ENCODE measurements at regions not wholly inside any gene's neighbourhood (a gene's known extent, or its start where the extent isn't known, plus 50 kb on each side); places are given as distances from the start of the nearest gene placed in this dataset.
A peak's percentile ranks its signal among the peaks of the same experiment; 100 is the strongest.
"Not testable (repeated sequence)": the region's sequence is repeated elsewhere in the genome, so short reads cannot be mapped to it uniquely, and the experiment has no call there.

GRCh38 chr10:108319434-108320222 is 1155.1 kb upstream of the SORCS1 start:
- H3K4me2 ChIP-seq = no peak overlapping the region
- H3K4me1 ChIP-seq = 0 out of 20 replicates have a peak, but pooled peaks cover 0 to 4% (median 0%) of the 10 kb centered on the region in 10 experiments
- H3K4me3 ChIP-seq = no peak overlapping the region
- H3K9me3 ChIP-seq (replicated peaks in 1 of 11) = no peaks in the 10 kb centered on the region
- no peaks in the 10 kb centered on the region for H3K36me3 ChIP-seq
- no peaks in the 10 kb centered on the region for H4K20me1 ChIP-seq
- no peak overlapping the region for H3K9ac ChIP-seq
- H3K27ac ChIP-seq = no peak overlapping the region
- TF ChIP-seq Cebpa-rat (IDR thresholded peaks at IDR 0.05) = no peak
- no peaks in the 10 kb centered on the region for H3K27me3 ChIP-seq

DNA sequence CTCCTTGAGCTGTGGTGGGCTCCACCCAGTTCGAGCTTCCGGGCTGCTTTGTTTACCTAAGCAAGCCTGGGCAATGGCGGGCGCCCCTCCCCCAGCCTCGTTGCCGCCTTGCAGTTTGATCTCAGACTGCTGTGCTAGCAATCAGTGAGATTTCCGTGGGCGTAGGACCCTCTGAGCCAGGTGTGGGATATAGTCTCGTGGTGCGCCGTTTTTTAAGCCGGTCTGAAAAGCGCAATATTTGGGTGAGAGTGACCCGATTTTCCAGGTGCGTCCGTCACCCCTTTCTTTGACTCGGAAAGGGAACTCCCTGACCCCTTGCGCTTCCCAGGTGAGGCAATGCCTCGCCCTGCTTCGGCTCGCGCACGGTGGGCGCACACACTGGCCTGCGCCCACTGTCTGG is 1151.1 kb upstream of the SORCS1 start:
- not testable (repeated sequence) for H3K27ac ChIP-seq; H3K4me3 ChIP-seq; H3K27me3 ChIP-seq; H3K9ac ChIP-seq; H3K4me2 ChIP-seq; H3K9me3 ChIP-seq (replicated peaks in 1 of 11); H3K36me3 ChIP-seq; H3K4me1 ChIP-seq; H4K20me1 ChIP-seq

- H3K27me3 ChIP-seq = no peaks in the 10 kb centered on the region
- H4K20me1 ChIP-seq = no peaks in the 10 kb centered on the region
- peaks cover 0 to 10% (median 0%) of the 10 kb centered on the region in 10 experiments; a peak in 7 of 20 replicates for H3K4me1 ChIP-seq
- no peaks in the 10 kb centered on the region for H3K9me3 ChIP-seq (replicated peaks in 1 of 11)
- H3K9ac ChIP-seq = no peak overlapping the region
- H3K4me3 ChIP-seq = no peak overlapping the region
- H3K27ac ChIP-seq = no peak overlapping the region
- TF ChIP-seq Cebpa-rat (IDR thresholded peaks at IDR 0.05) = no peak
- no peak overlapping the region for H3K4me2 ChIP-seq
- no peaks in the 10 kb centered on the region for H3K36me3 ChIP-seq
Observed at GRCh38 chr10:108307925-108308312, 1143.4 kb upstream of the SORCS1 start.

- Histone ChIP-seq H3K27me3 (no peaks in the 10 kb centered on the region), H3K4me3 (no peak overlapping the region), H3K9me3 (replicated peaks in 1 of 11) (no peaks in the 10 kb centered on the region), H3K36me3 (no peaks in the 10 kb centered on the region), H3K4me1 (peaks cover 0 to 15% (median 0%) of the 10 kb centered on the region in 10 experiments; a peak in 7 of 20 replicates), H3K4me2 (no peak overlapping the region), H3K27ac (no peak overlapping the region), H4K20me1 (no peaks in the 10 kb centered on the region), H3K9ac (no peak overlapping the region)
- no peak for TF ChIP-seq Cebpa-rat (IDR thresholded peaks at IDR 0.05)
Observed at GRCh38 chr10:108307250-108307924, 1142.9 kb upstream of the SORCS1 start.

- Histone ChIP-seq H3K27ac (no peak overlapping the region), H3K4me3 (no peak overlapping the region), H3K9me3 (replicated peaks in 1 of 11) (no peaks in the 10 kb centered on the region), H3K4me1 (peaks cover 0 to 15% (median 0%) of the 10 kb centered on the region in 10 experiments; a peak in 7 of 20 replicates), H3K27me3 (no peaks in the 10 kb centered on the region), H3K9ac (no peak overlapping the region), H4K20me1 (no peaks in the 10 kb centered on the region), H3K4me2 (peak overlapping the region in 4 of 11 experiments; percentile 23 to 49 (median 42); a peak in 6 of 22 replicates), H3K36me3 (no peaks in the 10 kb centered on the region)
- TF ChIP-seq Cebpa-rat (IDR thresholded peaks at IDR 0.05) = no peak
Observed at GRCh38 chr10:108303149-108303548, 1138.6 kb upstream of the SORCS1 start.

DNA sequence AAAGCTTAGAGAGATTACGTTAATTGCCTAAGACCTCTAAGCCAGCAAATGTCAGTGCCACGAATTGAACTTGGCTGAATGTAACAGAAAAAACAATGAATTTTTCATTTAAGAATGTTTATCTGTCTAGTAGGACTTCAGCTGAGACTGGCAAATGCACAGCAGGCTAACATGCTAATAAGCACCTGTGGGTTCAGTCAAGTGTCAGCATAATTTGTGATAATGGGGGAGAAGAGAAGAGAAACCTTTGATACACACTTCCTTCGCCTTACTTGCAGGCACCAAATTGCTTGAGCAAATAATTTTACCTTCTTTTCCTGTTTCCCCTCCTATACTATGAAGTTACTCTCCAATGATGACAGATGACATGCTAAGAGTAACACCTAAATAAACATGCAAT is 1136.5 kb upstream of the SORCS1 start:
- no peaks in the 10 kb centered on the region for H3K27me3 ChIP-seq
- no peak overlapping the region for H3K4me2 ChIP-seq
- H3K9ac ChIP-seq = no peak overlapping the region
- no peaks in the 10 kb centered on the region for H4K20me1 ChIP-seq
- H3K4me3 ChIP-seq = no peak overlapping the region
- H3K4me1 ChIP-seq = peaks cover 0 to 15% (median 0%) of the 10 kb centered on the region in 10 experiments; a peak in 7 of 20 replicates
- no peaks in the 10 kb centered on the region for H3K36me3 ChIP-seq
- H3K27ac ChIP-seq = no peak overlapping the region
- TF ChIP-seq Cebpa-rat (IDR thresholded peaks at IDR 0.05) = no peak
- H3K9me3 ChIP-seq (replicated peaks in 1 of 11) = no peaks in the 10 kb centered on the region

- no peaks in the 10 kb centered on the region for H3K27me3 ChIP-seq
- H3K9ac ChIP-seq = no peak overlapping the region
- no peak overlapping the region for H3K4me3 ChIP-seq
- H3K27ac ChIP-seq = no peak overlapping the region
- no peak overlapping the region for H3K4me2 ChIP-seq
- peaks cover 0 to 15% (median 0%) of the 10 kb centered on the region in 11 experiments; a peak in 6 of 22 replicates for H3K9me3 ChIP-seq (replicated peaks in 1 of 11)
- H3K4me1 ChIP-seq = no peaks in the 10 kb centered on the region
- no peak for TF ChIP-seq Cebpa-rat (IDR thresholded peaks at IDR 0.05)
- no peaks in the 10 kb centered on the region for H3K36me3 ChIP-seq
- no peaks in the 10 kb centered on the region for H4K20me1 ChIP-seq
Observed at GRCh38 chr10:108290823-108291222, 1126.3 kb upstream of the SORCS1 start.

DNA sequence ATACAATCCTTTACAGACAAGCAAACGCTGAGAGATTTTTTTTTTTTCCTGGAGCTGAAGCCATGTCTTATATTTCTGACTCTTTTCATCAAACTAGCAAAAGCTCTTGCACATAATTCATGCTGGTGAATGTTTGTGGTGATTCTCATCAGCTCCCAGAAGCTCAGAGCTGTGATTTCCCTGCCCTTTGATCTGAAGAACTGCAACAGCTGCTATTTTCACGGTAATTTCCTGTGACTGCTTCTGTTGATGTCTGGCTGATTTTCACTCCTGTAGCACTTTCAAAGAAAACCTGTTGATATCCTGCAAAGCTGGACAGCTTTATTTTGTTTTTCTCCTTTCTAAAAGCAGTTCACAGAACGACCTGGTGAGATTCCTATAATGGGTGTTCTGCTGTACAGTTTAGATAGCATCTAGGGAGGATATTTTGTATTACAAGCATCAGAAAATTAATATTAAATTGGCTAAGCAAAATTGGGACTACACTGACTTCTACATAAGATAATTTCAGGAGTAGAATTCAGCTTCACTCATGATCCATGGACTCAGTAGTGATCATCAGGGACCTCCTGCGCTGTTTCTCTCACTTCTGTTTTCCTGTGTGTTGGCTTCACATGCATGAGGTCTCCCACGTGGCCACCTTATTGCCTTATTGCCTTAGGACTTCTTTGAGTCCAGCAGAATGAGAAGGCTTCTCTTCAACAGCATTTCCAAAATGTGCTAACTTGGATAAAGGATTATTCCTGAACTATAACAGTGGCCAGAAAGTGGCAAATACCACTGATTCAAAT is 1111.6 kb upstream of the SORCS1 start:
- TF ChIP-seq Cebpa-rat (IDR thresholded peaks at IDR 0.05) = no peak

DNA sequence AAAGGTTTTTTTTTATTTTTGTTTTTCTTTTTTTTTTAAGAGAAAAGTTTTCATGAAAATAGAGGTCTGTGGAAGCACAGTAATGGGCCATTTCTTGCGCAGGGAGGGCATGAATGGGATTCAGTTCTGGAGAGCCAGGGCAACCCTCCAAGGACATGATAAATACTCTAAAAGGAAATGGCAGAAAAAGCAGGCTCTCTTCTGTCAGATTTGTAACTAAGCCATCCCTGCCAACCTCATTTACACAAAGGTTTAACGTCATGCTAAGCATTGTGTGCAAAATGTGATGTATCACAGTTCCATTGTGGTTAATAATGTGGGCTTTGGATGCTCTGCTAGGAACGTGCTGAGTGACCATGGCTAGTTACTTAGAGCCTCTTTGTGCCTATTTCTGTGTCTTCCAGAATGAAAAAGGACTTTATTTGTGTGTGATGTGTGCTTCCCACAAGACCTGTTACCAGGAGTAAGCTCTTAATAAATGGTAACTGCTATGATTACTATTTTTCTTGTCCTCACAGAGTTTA is 1095.9 kb upstream of the SORCS1 start:
- Histone ChIP-seq H3K4me2 (no peak overlapping the region), H3K27ac (no peak overlapping the region), H3K36me3 (no peaks in the 10 kb centered on the region), H3K9me3 (replicated peaks in 1 of 11) (no peaks in the 10 kb centered on the region), H3K9ac (no peak overlapping the region), H3K4me1 (no peaks in the 10 kb centered on the region), H3K27me3 (no peaks in the 10 kb centered on the region), H3K4me3 (no peak overlapping the region), H4K20me1 (no peaks in the 10 kb centered on the region)
- no peak for TF ChIP-seq Cebpa-rat (IDR thresholded peaks at IDR 0.05)

More for the DNA sequence above, 1111.6 kb upstream of the SORCS1 start:
- Histone ChIP-seq H3K4me2 (no peak overlapping the region; a peak in 1 of 22 replicates), H3K36me3 (no peaks in the 10 kb centered on the region), H3K4me3 (no peak overlapping the region), H3K27me3 (no peaks in the 10 kb centered on the region), H3K4me1 (peaks cover 0 to 8% (median 0%) of the 10 kb centered on the region in 10 experiments; a peak in 6 of 20 replicates), H4K20me1 (no peaks in the 10 kb centered on the region), H3K9ac (no peak overlapping the region), H3K9me3 (replicated peaks in 1 of 11) (peaks cover 0 to 4% (median 0%) of the 10 kb centered on the region in 11 experiments; a peak in 2 of 22 replicates), H3K27ac (no peak overlapping the region)

Data from BLaER1 treated with 17β-estradiol and CSF1 and Interleukin-3, amounts not matched to agents 10 nM and 100 nM (cell line).